ENCODE measurements at regions not wholly inside any gene's neighbourhood (a gene's known extent, or its start where the extent isn't known, plus 50 kb on each side); places are given as distances from the start of the nearest gene placed in this dataset.

- in situ Hi-C loops (cut with HindIII; ENCODE audit: low pct_unique_long_range_greater_than_20kb, low sequenced_read_pairs), result no loop called here
- TF ChIP-seq JUND (IDR thresholded peaks at IDR 0.05; ENCODE audit: low read depth), result no peak
- no peak for DNase-seq (ENCODE audit: low read depth in 1 of 2, low spot score in 1 of 2)
Measured at GRCh38 chr22:47279337-47279736, 516.9 kb downstream of the TBC1D22A start.

- no peak for DNase-seq (ENCODE audit: low read depth in 1 of 2, low spot score in 1 of 2)
- in situ Hi-C loops (cut with HindIII; ENCODE audit: low pct_unique_long_range_greater_than_20kb, low sequenced_read_pairs), result no loop called here
- TF ChIP-seq JUND (IDR thresholded peaks at IDR 0.05; ENCODE audit: low read depth), result no peak
Measured at GRCh38 chr22:47278655-47279054, 516.2 kb downstream of the TBC1D22A start.

GRCh38 chr22:47277531-47277930 lies 515.1 kb downstream of the TBC1D22A start:
- TF ChIP-seq JUND (IDR thresholded peaks at IDR 0.05; ENCODE audit: low read depth), result no peak
- in situ Hi-C loops (cut with HindIII; ENCODE audit: low pct_unique_long_range_greater_than_20kb, low sequenced_read_pairs), result no loop called here
- DNase-seq (ENCODE audit: low read depth in 1 of 2, low spot score in 1 of 2), result no peak

- no peak for DNase-seq (ENCODE audit: low read depth in 1 of 2, low spot score in 1 of 2)
- TF ChIP-seq JUND (IDR thresholded peaks at IDR 0.05; ENCODE audit: low read depth), result no peak
- in situ Hi-C loops (cut with HindIII; ENCODE audit: low pct_unique_long_range_greater_than_20kb, low sequenced_read_pairs), result no loop called here
Measured at GRCh38 chr22:47276991-47277390, 514.5 kb downstream of the TBC1D22A start.

GRCh38 chr22:47276450-47276820 lies 514.0 kb downstream of the TBC1D22A start:
- no peak for DNase-seq (ENCODE audit: low read depth in 1 of 2, low spot score in 1 of 2)
- in situ Hi-C loops (cut with HindIII; ENCODE audit: low pct_unique_long_range_greater_than_20kb, low sequenced_read_pairs), result no loop called here

GRCh38 chr22:47275605-47276449 lies 513.4 kb downstream of the TBC1D22A start:
- in situ Hi-C loops (cut with HindIII; ENCODE audit: low pct_unique_long_range_greater_than_20kb, low sequenced_read_pairs), result no loop called here
- TF ChIP-seq JUND (IDR thresholded peaks at IDR 0.05; ENCODE audit: low read depth), result no peak
- DNase-seq (ENCODE audit: low read depth in 1 of 2, low spot score in 1 of 2), result peak; percentile 16 to 86

More at GRCh38 chr22:47276450-47276820, 514.0 kb downstream of the TBC1D22A start:
- no peak for TF ChIP-seq JUND (IDR thresholded peaks at IDR 0.05; ENCODE audit: low read depth)

- no peak for DNase-seq (ENCODE audit: low read depth in 1 of 2, low spot score in 1 of 2)
- no peak for TF ChIP-seq JUND (IDR thresholded peaks at IDR 0.05; ENCODE audit: low read depth)
- in situ Hi-C loops (cut with HindIII; ENCODE audit: low pct_unique_long_range_greater_than_20kb, low sequenced_read_pairs), result no loop called here
Measured at GRCh38 chr22:47274196-47274595, 511.7 kb downstream of the TBC1D22A start.

- TF ChIP-seq JUND (IDR thresholded peaks at IDR 0.05; ENCODE audit: low read depth), result no peak
- DNase-seq (ENCODE audit: low read depth in 1 of 2, low spot score in 1 of 2), result peak in 1 of 2 experiments; percentile 24
- in situ Hi-C loops (cut with HindIII; ENCODE audit: low pct_unique_long_range_greater_than_20kb, low sequenced_read_pairs), result no loop called here
Measured at GRCh38 chr22:47270463-47271135, 508.1 kb downstream of the TBC1D22A start.

- in situ Hi-C loops (cut with HindIII; ENCODE audit: low pct_unique_long_range_greater_than_20kb, low sequenced_read_pairs), result no loop called here
- no peak for DNase-seq (ENCODE audit: low read depth in 1 of 2, low spot score in 1 of 2)
- no peak for TF ChIP-seq JUND (IDR thresholded peaks at IDR 0.05; ENCODE audit: low read depth)
Measured at GRCh38 chr22:47269516-47270088, 507.2 kb downstream of the TBC1D22A start.

- no peak for DNase-seq (ENCODE audit: low read depth in 1 of 2, low spot score in 1 of 2)
- in situ Hi-C loops (cut with HindIII; ENCODE audit: low pct_unique_long_range_greater_than_20kb, low sequenced_read_pairs), result no loop called here
- TF ChIP-seq JUND (IDR thresholded peaks at IDR 0.05; ENCODE audit: low read depth), result no peak
Measured at GRCh38 chr22:47267513-47268282, 505.2 kb downstream of the TBC1D22A start.

GRCh38 chr22:47266329-47266728 lies 503.9 kb downstream of the TBC1D22A start:
- in situ Hi-C loops (cut with HindIII; ENCODE audit: low pct_unique_long_range_greater_than_20kb, low sequenced_read_pairs), result no loop called here
- no peak for TF ChIP-seq JUND (IDR thresholded peaks at IDR 0.05; ENCODE audit: low read depth)
- DNase-seq (ENCODE audit: low read depth in 1 of 2, low spot score in 1 of 2), result no peak

GRCh38 chr22:47260551-47260950 lies 498.1 kb downstream of the TBC1D22A start:
- in situ Hi-C loops (cut with HindIII; ENCODE audit: low pct_unique_long_range_greater_than_20kb, low sequenced_read_pairs), result no loop called here
- no peak for DNase-seq (ENCODE audit: low read depth in 1 of 2, low spot score in 1 of 2)
- no peak for TF ChIP-seq JUND (IDR thresholded peaks at IDR 0.05; ENCODE audit: low read depth)
